Liver (tissue), 8 donors: ENCODE measurements at regions not wholly inside any gene's neighbourhood (a gene's known extent, or its start where the extent isn't known, plus 50 kb on each side); places are given as distances from the start of the nearest gene placed in this dataset.

Experiments used
- DNase-seq: peaks from one replicate; pipeline ENCODE4 v3.0.0-alpha.2; 2017; ENCODE audit warnings: low spot score
- H3K27ac ChIP-seq, 2 donors: one replicate each; pipeline ENCODE4 v1.7.0; 2013; ENCODE audit warnings: inconsistent platforms in 2 of 2, low read length in 2 of 2, control low read depth in 1 of 2, low read depth in 1 of 2, mild to moderate bottlenecking in 1 of 2
- H3K27me3 ChIP-seq, 4 donors: one replicate each; pipeline versions ENCODE4 v1.6.1 to v1.7.0; 2013; ENCODE audit warnings: low read length in 3 of 4, inconsistent platforms in 1 of 4, mild to moderate bottlenecking in 1 of 4, moderate library complexity in 1 of 4; ENCODE audit not compliant: control insufficient read depth in 4 of 4, insufficient read depth in 4 of 4
- H3K36me3 ChIP-seq, 4 donors: one replicate each; pipeline versions ENCODE4 v1.6.1 to v1.7.0; 2013; ENCODE audit warnings: low read length in 3 of 4, mild to moderate bottlenecking in 3 of 4, low read depth in 1 of 4, moderate library complexity in 1 of 4; ENCODE audit not compliant: control insufficient read depth in 4 of 4, insufficient read depth in 3 of 4
- H3K4me1 ChIP-seq, 4 donors: one replicate each; pipeline versions ENCODE4 v1.6.1 to v1.7.0; 2013; ENCODE audit warnings: low read length in 3 of 4, mild to moderate bottlenecking in 3 of 4, moderate library complexity in 1 of 4; ENCODE audit not compliant: control insufficient read depth in 4 of 4, insufficient read depth in 4 of 4
- H3K4me3 ChIP-seq, 3 donors: one replicate each; pipeline versions ENCODE4 v1.6.1 to v1.7.0; 2013; ENCODE audit warnings: low read length in 3 of 3, control low read depth in 1 of 3, low read depth in 1 of 3, mild to moderate bottlenecking in 1 of 3
- H3K9ac ChIP-seq, 2 donors: one replicate each; pipeline ENCODE4 v1.7.0; 2013; ENCODE audit warnings: low read length in 2 of 2, mild to moderate bottlenecking in 2 of 2, moderate library complexity in 2 of 2, control low read depth in 1 of 2, low read depth in 1 of 2
- H3K9me3 ChIP-seq, 4 donors: one replicate each; pipeline versions ENCODE4 v1.6.1 to v1.7.0; 2013; ENCODE audit warnings: low read length in 3 of 4; ENCODE audit not compliant: control insufficient read depth in 4 of 4
- ATF3 ChIP-seq: IDR thresholded peaks from 2 replicates; pipeline ENCODE4 v1.6.1; 2016; ENCODE audit warnings: antibody characterized with exemption
- EGR1 ChIP-seq, 2 donors: IDR thresholded peaks; 2 replicates each; pipeline ENCODE4 v1.6.1; 2016 to 2018; ENCODE audit warnings: antibody characterized with exemption in 2 of 2, low read depth in 2 of 2
- FOXA1 ChIP-seq: IDR thresholded peaks from 2 replicates; pipeline ENCODE4 v1.6.1; 2016; ENCODE audit warnings: antibody characterized with exemption
- FOXA2 ChIP-seq: IDR thresholded peaks from 2 replicates; pipeline ENCODE4 v1.6.1; 2016; ENCODE audit warnings: antibody characterized with exemption
- GABPA ChIP-seq, 2 donors: IDR thresholded peaks in 1 of 2; conservative IDR thresholded peaks in 1 of 2; 2 replicates each; pipeline ENCODE4 v1.6.1; 2016; ENCODE audit warnings: antibody characterized with exemption in 2 of 2, mild to moderate bottlenecking in 1 of 2, moderate library complexity in 1 of 2
- HNF4A ChIP-seq, 2 donors: conservative IDR thresholded peaks; 2 replicates each; pipeline ENCODE4 v1.6.1; 2016; ENCODE audit warnings: antibody characterized with exemption in 2 of 2, mild to moderate bottlenecking in 2 of 2
- HNF4G ChIP-seq: IDR thresholded peaks from 2 replicates; pipeline ENCODE4 v1.6.1; 2016; ENCODE audit warnings: antibody characterized with exemption
- JUND ChIP-seq, 2 donors: IDR thresholded peaks; 2 replicates each; pipeline ENCODE4 v1.6.1; 2016; ENCODE audit warnings: antibody characterized with exemption in 2 of 2
- MAX ChIP-seq: IDR thresholded peaks from 2 replicates; pipeline ENCODE4 v1.6.1; 2016; ENCODE audit warnings: antibody characterized with exemption
- NR2F2 ChIP-seq: IDR thresholded peaks from 2 replicates; pipeline ENCODE4 v1.6.1; 2016; ENCODE audit warnings: antibody characterized with exemption
- RAD21 ChIP-seq, 2 donors: IDR thresholded peaks; 2 replicates each; pipeline ENCODE4 v1.6.1; 2016; ENCODE audit warnings: antibody characterized with exemption in 2 of 2, mild to moderate bottlenecking in 2 of 2
- REST ChIP-seq: IDR thresholded peaks from 2 replicates; pipeline ENCODE4 v1.6.1; 2016; ENCODE audit warnings: antibody characterized with exemption, mild to moderate bottlenecking
- RXRA ChIP-seq, 2 donors: IDR thresholded peaks; 2 replicates each; pipeline ENCODE4 v1.6.1; 2017 to 2018; ENCODE audit warnings: antibody characterized with exemption in 2 of 2, mild to moderate bottlenecking in 1 of 2
- SP1 ChIP-seq: IDR thresholded peaks from 2 replicates; pipeline ENCODE4 v1.6.1; 2018; ENCODE audit warnings: antibody characterized with exemption, mild to moderate bottlenecking
- TAF1 ChIP-seq: conservative IDR thresholded peaks from 2 replicates; pipeline ENCODE4 v1.6.1; 2016; ENCODE audit warnings: antibody characterized with exemption, mild to moderate bottlenecking
- YY1 ChIP-seq: IDR thresholded peaks from 2 replicates; pipeline ENCODE4 v1.6.1; 2016; ENCODE audit warnings: antibody characterized with exemption, mild to moderate bottlenecking
- ZBTB33 ChIP-seq: IDR thresholded peaks from 2 replicates; pipeline ENCODE4 v1.6.1; 2016; ENCODE audit warnings: antibody characterized with exemption
- WGBS: extraction: QIAGEN DNeasy Blood & Tissue Kit; methylation state at CpG from one replicate; pipeline ENCODE4 v1.1.7; 2013; 5-methylcytosine and 5-hydroxymethylcytosine counted together
- TF ChIP-seq, protein P1 (sequence below): fragments of 150-350 bp; IDR thresholded peaks from 2 replicates; pipeline ENCODE4 v1.5.1; 2017; ENCODE audit warnings: improper control_type of control experiment, low read depth, low read length; ENCODE audit not compliant: missing input control
- donor health status: healthy.
- donor health status: healthy.
- donor health status: healthy.
- donor health status: healthy.
- donor health status: healthy.

DNA sequence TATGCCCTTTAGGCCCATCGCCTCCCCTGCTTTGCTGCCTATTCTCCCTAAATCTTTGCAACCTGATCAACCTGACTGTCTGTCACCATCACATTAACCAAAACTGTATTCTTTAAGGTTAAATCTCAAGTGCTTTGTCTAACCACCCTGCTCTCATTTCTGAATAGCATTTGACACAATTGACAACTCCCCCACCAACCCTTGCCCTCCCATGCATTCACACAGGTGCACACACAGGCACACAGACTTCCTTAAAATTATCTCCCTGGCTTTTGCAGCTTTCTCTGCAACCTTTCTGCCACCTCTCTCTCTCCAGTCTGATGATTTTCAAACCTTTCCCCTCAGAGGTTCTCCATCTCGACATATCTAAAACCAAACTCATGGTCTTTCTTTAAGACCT, 64.6 kb upstream of the ST8SIA3 start:
- H3K4me3 ChIP-seq, result no peak overlapping the region
- WGBS, result 90% methylated on average over 2 of the region's 2 CpGs
- TF ChIP-seq HNF4G (no peak), FOXA2 (no peak), NR2F2 (no peak), MAX (no peak), ZBTB33 (no peak), SP1 (no peak), HNF4A (conservative IDR thresholded peaks at IDR 0.05) (no peak), EGR1 (IDR thresholded peaks at IDR 0.05; ENCODE audit: low read depth in 2 of 2) (no peak), GABPA (IDR thresholded peaks at IDR 0.05 in 1 of 2, conservative IDR thresholded peaks at IDR 0.05 in 1 of 2) (no peak), REST (no peak), JUND (IDR thresholded peaks at IDR 0.05) (no peak), RAD21 (IDR thresholded peaks at IDR 0.05) (no peak), FOXA1 (no peak), TAF1 (no peak)
- TF ChIP-seq, protein P1, sequence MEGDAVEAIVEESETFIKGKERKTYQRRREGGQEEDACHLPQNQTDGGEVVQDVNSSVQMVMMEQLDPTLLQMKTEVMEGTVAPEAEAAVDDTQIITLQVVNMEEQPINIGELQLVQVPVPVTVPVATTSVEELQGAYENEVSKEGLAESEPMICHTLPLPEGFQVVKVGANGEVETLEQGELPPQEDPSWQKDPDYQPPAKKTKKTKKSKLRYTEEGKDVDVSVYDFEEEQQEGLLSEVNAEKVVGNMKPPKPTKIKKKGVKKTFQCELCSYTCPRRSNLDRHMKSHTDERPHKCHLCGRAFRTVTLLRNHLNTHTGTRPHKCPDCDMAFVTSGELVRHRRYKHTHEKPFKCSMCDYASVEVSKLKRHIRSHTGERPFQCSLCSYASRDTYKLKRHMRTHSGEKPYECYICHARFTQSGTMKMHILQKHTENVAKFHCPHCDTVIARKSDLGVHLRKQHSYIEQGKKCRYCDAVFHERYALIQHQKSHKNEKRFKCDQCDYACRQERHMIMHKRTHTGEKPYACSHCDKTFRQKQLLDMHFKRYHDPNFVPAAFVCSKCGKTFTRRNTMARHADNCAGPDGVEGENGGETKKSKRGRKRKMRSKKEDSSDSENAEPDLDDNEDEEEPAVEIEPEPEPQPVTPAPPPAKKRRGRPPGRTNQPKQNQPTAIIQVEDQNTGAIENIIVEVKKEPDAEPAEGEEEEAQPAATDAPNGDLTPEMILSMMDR, result no peak
- no peak overlapping the region for H3K9ac ChIP-seq
- no peaks in the 10 kb centered on the region for H3K27me3 ChIP-seq
- DNase-seq, result no peak
- no peaks in the 10 kb centered on the region for H3K9me3 ChIP-seq
- no peaks in the 10 kb centered on the region for H3K4me1 ChIP-seq
- H3K27ac ChIP-seq, result no peak overlapping the region
- no peaks in the 10 kb centered on the region for H3K36me3 ChIP-seq

GRCh38 chr18:57294547-57294946, 57.8 kb upstream of the ST8SIA3 start:
- no peaks in the 10 kb centered on the region for H3K27me3 ChIP-seq
- 63% methylated on average over 2 of the region's 2 CpGs for WGBS
- no peak overlapping the region for H3K27ac ChIP-seq
- no peaks in the 10 kb centered on the region for H3K9me3 ChIP-seq
- H3K4me1 ChIP-seq, result no peaks in the 10 kb centered on the region
- TF ChIP-seq REST, result no peak
- no peak for TF ChIP-seq MAX
- TF ChIP-seq RXRA (IDR thresholded peaks at IDR 0.05), result no peak
- no peak for TF ChIP-seq YY1
- TF ChIP-seq ATF3, result no peak
- DNase-seq, result no peak
- no peaks in the 10 kb centered on the region for H3K36me3 ChIP-seq
- H3K4me3 ChIP-seq, result no peak overlapping the region
- no peak overlapping the region for H3K9ac ChIP-seq
